ENCODE measurements at regions not wholly inside any gene's neighbourhood (a gene's known extent, or its start where the extent isn't known, plus 50 kb on each side); places are given as distances from the start of the nearest gene placed in this dataset.

DNA sequence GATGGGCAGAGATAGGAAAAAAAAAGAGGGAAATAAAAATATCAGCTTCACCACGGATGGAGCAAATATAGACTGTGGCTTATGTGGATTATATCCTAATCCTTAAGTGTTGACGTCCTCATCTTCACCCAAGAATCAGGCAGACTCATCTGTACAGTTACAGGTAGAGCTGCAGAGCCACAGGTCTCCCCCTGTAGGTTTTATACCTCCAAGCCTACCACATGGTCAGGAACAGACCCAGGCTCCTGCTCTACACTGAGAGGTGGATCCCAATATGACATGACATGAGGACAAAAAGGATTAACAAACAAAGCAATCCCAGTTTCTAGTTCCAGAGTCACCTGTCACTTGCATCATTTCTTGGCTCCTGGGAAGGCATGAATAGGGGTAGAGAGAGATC lies 400.8 kb downstream of the SEMA3D start:
- TF ChIP-seq, protein P1, sequence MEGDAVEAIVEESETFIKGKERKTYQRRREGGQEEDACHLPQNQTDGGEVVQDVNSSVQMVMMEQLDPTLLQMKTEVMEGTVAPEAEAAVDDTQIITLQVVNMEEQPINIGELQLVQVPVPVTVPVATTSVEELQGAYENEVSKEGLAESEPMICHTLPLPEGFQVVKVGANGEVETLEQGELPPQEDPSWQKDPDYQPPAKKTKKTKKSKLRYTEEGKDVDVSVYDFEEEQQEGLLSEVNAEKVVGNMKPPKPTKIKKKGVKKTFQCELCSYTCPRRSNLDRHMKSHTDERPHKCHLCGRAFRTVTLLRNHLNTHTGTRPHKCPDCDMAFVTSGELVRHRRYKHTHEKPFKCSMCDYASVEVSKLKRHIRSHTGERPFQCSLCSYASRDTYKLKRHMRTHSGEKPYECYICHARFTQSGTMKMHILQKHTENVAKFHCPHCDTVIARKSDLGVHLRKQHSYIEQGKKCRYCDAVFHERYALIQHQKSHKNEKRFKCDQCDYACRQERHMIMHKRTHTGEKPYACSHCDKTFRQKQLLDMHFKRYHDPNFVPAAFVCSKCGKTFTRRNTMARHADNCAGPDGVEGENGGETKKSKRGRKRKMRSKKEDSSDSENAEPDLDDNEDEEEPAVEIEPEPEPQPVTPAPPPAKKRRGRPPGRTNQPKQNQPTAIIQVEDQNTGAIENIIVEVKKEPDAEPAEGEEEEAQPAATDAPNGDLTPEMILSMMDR (conservative IDR thresholded peaks at IDR 0.05; ENCODE audit: low read length) = no peak
- no peak for TF ChIP-seq EZH2phosphoT487 (IDR thresholded peaks at IDR 0.05; ENCODE audit: borderline replicate concordance)

Data from Loucy (cell line).